ENCODE measurements at regions not wholly inside any gene's neighbourhood (a gene's known extent, or its start where the extent isn't known, plus 50 kb on each side); places are given as distances from the start of the nearest gene placed in this dataset.

GRCh38 chr14:21965042-21965441 is 291.4 kb upstream of the OR4E1 start:
- no peak for TF ChIP-seq ZFP36 (IDR thresholded peaks at IDR 0.05; ENCODE audit: borderline replicate concordance, low read depth, low read length, partially characterized antibody)
- TF ChIP-seq U2AF2 (IDR thresholded peaks at IDR 0.05; ENCODE audit: low read depth, low read length): no peak

GRCh38 chr14:21964180-21964579 is 290.6 kb upstream of the OR4E1 start:
- WGBS (ENCODE audit: low lambda C conversion rate): 1% methylated on average over 1 of the region's 1 CpG
- H4K20me1 ChIP-seq (ENCODE audit: insufficient read depth, low read length): no peaks in the 10 kb centered on the region
- H3K4me1 ChIP-seq (ENCODE audit: insufficient read depth, low read length): no peaks in the 10 kb centered on the region
- H3K9me3 ChIP-seq (ENCODE audit: low read length): no peaks in the 10 kb centered on the region
- no peak for FAIRE-seq
- no peak overlapping the region for H3K27ac ChIP-seq (ENCODE audit: extremely low read length, insufficient read depth, low read length)
- no peak overlapping the region for H3K9ac ChIP-seq (ENCODE audit: insufficient read depth, low read depth, low read length)
- no peak overlapping the region for H3K4me3 ChIP-seq (replicated peaks in 1 of 3; ENCODE audit: insufficient read depth in 1 of 3, low read depth in 2 of 3, low read length in 3 of 3)
- no peaks in the 10 kb centered on the region for H3K36me3 ChIP-seq (replicated peaks in 1 of 2; ENCODE audit: control insufficient read depth in 1 of 2, insufficient read depth in 2 of 2, low read length in 2 of 2)
- ChIA-PET CTCF (ENCODE audit: low intra/inter-chr PET ratio, low total read pairs) (no interaction called here), POLR2A (no interaction called here)
- H3K4me2 ChIP-seq (ENCODE audit: low read depth, low read length): no peak overlapping the region
- no peak for DNase-seq (ENCODE audit: low spot score)
- ATAC-seq: no peak
- no peaks in the 10 kb centered on the region for H3K27me3 ChIP-seq (ENCODE audit: control insufficient read depth in 1 of 2, insufficient read depth in 2 of 2, low read length in 2 of 2)
- intact Hi-C loops (cut with micrococcal nuclease; ENCODE audit: unreplicated experiment): no loop called here
- in situ Hi-C loops (cut with HindIII; ENCODE audit: extremely low pct_ligation_motif_present, low pct_unique_long_range_greater_than_20kb): no loop called here
- H3K79me2 ChIP-seq (ENCODE audit: insufficient read depth, low read length): no peaks in the 10 kb centered on the region
- H2AFZ ChIP-seq (ENCODE audit: low read length): no peak overlapping the region
- BruUV-seq (replicated peaks): no TSS peak
- TF ChIP-seq HNRNPK (IDR thresholded peaks at IDR 0.05; ENCODE audit: low read depth, low read length, poor library complexity, severe bottlenecking) (peak; percentile 60), GLMP (CRISPR knock-in tag; IDR thresholded peaks at IDR 0.05; ENCODE audit: borderline replicate concordance) (no peak)

More at GRCh38 chr14:21965042-21965441, 291.4 kb upstream of the OR4E1 start:
- DNase-seq (ENCODE audit: low spot score) (no peak), ATAC-seq (no peak), FAIRE-seq (no peak)
- no peak overlapping the region for H3K9ac ChIP-seq (ENCODE audit: insufficient read depth, low read depth, low read length)
- no peaks in the 10 kb centered on the region for H3K27me3 ChIP-seq (ENCODE audit: control insufficient read depth in 1 of 2, insufficient read depth in 2 of 2, low read length in 2 of 2)
- no peaks in the 10 kb centered on the region for H3K9me3 ChIP-seq (ENCODE audit: low read length)
- H3K4me2 ChIP-seq (ENCODE audit: low read depth, low read length): no peak overlapping the region
- no TSS peak for BruUV-seq (replicated peaks)
- H4K20me1 ChIP-seq (ENCODE audit: insufficient read depth, low read length): no peaks in the 10 kb centered on the region
- POLR2A ChIA-PET: no interaction called here
- no peak overlapping the region for H3K27ac ChIP-seq (ENCODE audit: extremely low read length, insufficient read depth, low read length)
- no peak overlapping the region for H3K4me3 ChIP-seq (replicated peaks in 1 of 3; ENCODE audit: insufficient read depth in 1 of 3, low read depth in 2 of 3, low read length in 3 of 3)
- 5% methylated on average over 1 of the region's 1 CpG for WGBS (ENCODE audit: low lambda C conversion rate)
- no peak overlapping the region for H2AFZ ChIP-seq (ENCODE audit: low read length)
- H3K4me1 ChIP-seq (ENCODE audit: insufficient read depth, low read length): no peaks in the 10 kb centered on the region
- H3K79me2 ChIP-seq (ENCODE audit: insufficient read depth, low read length): no peaks in the 10 kb centered on the region
- intact Hi-C loops (cut with micrococcal nuclease; ENCODE audit: unreplicated experiment): no loop called here
- CTCF ChIA-PET (ENCODE audit: low intra/inter-chr PET ratio, low total read pairs): no interaction called here
- in situ Hi-C loops (cut with HindIII; ENCODE audit: extremely low pct_ligation_motif_present, low pct_unique_long_range_greater_than_20kb): no loop called here
- H3K36me3 ChIP-seq (replicated peaks in 1 of 2; ENCODE audit: control insufficient read depth in 1 of 2, insufficient read depth in 2 of 2, low read length in 2 of 2): no peaks in the 10 kb centered on the region

Data from HepG2 (cell line).